IPS DF 19.7 (cell line): ENCODE measurements at regions not wholly inside any gene's neighbourhood (a gene's known extent, or its start where the extent isn't known, plus 50 kb on each side); places are given as distances from the start of the nearest gene placed in this dataset.
"Not testable (repeated sequence)": the region's sequence is repeated elsewhere in the genome, so short reads cannot be mapped to it uniquely, and the experiment has no call there.

Experiments
- DNase-seq: peaks from one replicate; pipeline ENCODE4 v3.0.0-alpha.2; 2013; ENCODE audit warnings: low read depth, low spot score

DNA sequence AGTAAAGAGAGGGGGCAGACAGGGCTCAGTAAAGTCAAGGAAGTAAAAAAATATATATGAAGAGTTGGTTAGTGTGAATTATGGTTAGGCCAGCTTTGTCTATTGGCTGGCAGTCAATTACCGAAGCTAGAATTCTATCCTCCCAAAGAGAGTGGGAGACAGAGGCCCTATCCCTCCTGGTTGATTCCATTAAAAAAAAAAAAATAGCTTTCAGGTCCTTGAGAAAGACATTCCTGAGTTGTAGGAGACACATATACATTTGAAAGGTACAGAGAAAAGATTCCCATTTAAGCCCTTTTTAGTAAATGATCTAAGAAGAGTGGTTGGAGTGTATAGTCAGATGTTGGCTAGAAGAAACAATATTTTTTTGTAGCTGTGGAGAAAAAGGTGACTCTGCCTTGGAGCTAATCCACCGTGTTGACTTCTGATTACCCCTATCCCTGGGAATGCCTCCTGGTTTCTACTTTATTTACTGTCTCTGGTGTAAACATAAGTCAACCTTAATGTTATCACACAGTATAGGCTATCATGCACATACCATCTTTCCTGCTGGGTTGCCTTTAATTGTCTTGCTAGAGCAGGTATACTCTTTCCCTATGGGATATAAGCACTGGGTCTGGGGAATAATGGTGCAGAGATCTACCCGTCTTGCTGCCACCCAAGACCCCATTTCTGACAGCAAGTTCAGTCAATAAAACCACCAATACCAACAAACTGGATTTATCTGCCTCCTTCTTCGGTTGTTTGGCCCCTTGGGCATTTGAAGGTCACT is 859.9 kb upstream of the ATXN7L3B start:
- DNase-seq: no peak

DNA sequence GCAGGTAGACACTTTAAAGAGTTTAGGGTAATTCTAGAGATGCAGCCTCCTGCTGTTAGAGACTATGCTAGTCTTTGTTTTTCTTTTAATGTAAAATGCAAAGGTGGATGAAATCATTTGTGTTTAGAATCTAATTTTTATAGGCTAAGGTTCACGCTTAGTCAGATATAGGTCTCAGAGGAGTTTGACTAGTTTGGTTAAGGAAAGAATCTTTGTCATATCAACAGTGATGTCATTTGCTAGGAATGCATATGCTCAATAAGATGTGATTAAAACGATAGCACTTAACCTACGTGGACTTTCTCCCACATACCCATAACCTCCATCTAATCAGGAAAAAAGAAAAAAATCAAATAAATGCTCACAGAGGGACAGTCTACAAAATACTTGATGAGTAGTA is 859.3 kb upstream of the ATXN7L3B start:
- no peak for DNase-seq

DNA sequence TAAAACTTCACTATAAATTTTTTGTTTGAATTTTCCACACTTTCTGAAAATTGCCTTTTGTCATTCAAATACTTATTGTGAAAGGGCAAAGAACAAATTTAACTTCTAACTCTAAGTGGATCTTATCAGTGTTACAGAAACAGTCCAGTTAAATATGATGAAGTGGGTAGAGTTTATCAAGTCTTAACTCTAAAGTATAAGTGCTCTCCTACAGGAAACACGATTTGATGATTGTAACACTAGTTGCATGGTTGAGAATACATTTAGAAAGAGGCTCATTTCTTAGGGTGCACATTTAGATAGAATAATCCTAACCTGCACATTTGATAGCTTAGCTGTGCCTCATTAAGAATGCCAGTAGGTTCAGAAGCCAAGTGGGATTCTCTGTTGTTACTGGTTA is 838.3 kb upstream of the ATXN7L3B start:
- no peak for DNase-seq

DNA sequence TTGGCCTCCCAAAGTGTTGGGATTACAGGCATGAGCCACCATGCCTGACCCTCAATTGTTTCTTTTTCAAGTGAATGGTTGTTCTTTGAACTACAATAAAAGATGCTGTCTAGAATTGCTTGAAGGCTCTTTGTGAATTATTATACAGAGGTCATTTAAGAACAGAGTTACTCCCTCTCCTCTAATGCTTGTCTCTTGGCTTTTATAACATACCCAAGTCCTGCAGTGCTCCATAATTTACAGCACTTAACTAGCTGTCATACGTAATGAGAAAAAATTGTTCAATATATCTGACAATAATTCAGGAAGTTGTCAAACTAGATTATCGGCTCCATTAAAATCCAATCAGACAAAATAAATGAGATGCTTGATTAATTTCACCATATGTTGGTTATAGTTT is 823.0 kb upstream of the ATXN7L3B start:
- DNase-seq: no peak

- DNase-seq: not testable (repeated sequence)
Observed at GRCh38 chr12:73716143-73716542, 821.5 kb upstream of the ATXN7L3B start.

GRCh38 chr12:73719223-73719622 is 818.4 kb upstream of the ATXN7L3B start:
- DNase-seq: no peak

GRCh38 chr12:73726881-73727280 is 810.8 kb upstream of the ATXN7L3B start:
- DNase-seq: no peak

DNA sequence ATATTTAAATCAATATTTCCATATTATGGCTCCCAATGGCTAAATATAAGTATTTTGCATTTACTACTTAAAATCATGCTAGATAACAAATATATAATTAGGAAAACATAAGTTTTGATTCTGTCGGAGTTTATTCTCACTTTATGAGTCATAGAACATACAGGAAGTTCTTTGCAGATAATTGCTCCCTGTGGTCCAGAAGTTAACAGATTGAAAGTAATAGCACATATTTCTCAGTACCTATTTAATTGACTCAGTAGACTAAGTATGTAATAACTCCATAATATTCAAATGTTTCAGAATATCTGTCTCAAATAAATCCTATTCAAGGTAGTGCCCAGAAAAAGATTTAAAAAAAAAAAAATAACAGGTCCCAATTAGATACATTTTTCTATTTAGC is 806.0 kb upstream of the ATXN7L3B start:
- DNase-seq: no peak

DNA sequence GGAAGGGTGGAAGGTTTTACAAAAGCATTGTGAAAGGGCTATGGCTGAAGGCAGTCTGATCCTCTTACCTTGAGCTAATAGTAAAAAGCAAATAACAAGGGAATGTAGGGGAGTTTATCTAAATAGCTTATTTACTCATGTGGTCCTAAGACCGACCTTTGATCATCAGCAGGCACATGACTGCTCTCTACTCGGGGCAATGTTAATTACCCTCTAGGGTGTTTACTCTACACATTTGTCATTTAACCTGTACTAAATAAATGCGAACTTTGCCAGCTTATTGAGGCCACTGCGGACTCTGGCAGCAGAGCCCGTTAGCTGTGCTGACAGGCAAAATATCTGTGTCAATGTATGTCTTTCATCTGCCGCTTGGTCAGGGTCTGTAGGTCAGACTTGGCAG is 768.3 kb upstream of the ATXN7L3B start:
- DNase-seq: no peak

DNA sequence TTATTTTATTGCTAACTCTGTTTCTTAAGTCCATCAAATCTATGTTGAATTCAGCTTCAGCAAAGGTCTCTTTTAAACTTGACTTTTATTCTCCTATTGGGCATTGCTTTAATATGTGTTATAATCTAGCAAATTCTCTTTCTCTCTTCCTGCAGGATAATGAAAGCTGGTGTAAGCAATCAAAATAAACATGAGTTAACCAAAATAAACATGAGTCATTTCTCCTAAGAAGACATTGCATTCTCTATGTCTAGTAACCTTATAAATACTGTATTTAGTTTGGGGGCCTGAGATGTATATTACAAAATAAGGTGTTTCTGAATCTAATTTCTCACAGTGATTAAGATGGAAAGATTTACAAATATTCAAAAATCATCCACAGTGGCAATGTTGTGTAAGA is 739.1 kb upstream of the ATXN7L3B start:
- no peak for DNase-seq

GRCh38 chr12:73815072-73815645 is 722.5 kb upstream of the ATXN7L3B start:
- DNase-seq: no peak

DNA sequence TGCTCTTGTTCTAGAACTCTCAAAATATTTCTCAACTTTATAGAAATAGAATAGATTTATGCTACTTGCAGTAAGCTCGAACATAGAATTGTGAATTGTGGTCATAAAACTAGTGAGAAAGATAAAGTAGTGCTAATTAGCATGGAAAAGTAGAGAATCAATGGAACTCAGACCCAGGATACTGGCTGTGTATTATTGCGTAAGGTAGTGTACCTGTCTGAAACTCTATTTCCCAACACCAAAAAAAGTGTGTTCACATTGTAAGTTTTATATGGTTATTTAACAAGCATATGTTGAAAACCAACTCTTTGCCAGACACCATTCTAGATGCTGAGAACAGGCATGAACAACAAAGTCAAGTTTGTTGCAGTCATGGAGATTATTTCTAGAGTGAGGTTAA is 720.5 kb upstream of the ATXN7L3B start:
- no peak for DNase-seq

- DNase-seq: no peak
Observed at GRCh38 chr12:73833746-73834145, 703.9 kb upstream of the ATXN7L3B start.

GRCh38 chr12:73841963-73842362 is 695.7 kb upstream of the ATXN7L3B start:
- DNase-seq: no peak

GRCh38 chr12:73863546-73863945 is 674.1 kb upstream of the ATXN7L3B start:
- no peak for DNase-seq

GRCh38 chr12:73867147-73867546 is 670.5 kb upstream of the ATXN7L3B start:
- no peak for DNase-seq

DNA sequence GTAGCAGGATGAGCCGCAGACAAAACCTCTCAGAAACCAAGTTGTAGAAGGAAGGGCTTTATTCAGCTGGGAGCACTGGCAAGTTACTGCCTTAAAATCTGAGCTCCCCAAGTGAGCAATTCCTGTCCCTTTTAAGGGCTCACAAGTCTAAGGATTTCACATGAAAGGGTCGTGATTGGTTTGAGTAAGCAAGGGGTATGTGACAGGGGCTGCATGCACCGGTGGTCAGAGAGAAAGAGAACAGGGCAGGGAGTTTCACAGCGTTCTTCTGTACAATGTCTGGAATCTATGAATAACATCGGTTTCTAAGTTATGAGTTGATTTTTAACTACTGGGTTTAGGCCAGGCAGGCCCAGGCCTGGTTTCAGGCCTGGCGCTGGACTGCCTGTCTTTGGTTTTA is 660.3 kb upstream of the ATXN7L3B start:
- DNase-seq: not testable (repeated sequence)

DNA sequence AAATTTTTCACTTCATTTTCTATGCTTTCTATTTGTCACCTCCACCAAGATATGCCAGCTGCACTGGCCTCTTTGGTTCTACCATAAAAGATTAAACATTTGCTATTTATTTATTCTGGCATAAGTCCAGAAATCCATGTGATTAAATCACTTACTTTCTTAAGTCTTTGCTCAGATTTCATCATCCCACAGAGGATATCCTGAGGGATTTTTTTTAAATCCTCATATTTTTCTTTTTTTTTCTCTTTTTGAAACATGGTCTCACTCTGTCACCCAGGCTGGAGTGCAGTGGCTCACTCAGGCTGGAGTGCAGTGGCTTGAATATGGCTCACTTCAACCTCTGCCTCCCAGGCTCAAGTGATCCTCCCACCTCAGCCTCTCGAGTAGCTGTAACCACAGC is 645.4 kb upstream of the ATXN7L3B start:
- no peak for DNase-seq

DNA sequence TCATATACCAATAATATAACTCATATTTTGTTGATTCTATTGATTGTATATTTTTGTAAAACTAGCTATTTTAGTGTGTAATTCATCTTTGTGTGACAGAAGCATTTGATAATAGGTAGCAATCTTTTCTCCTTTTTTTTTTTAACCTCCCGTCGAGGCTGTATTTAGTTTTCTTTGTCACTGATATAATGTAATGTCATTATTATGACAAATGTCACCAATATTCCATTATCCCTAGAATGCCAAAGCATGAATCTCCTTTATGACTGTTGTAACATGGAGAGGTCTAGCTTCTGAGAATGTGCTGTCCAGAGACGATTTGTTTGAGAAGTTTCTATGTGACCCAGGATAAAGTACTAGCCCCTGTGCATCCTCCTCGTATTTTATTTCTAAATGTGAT is 639.0 kb upstream of the ATXN7L3B start:
- no peak for DNase-seq

DNA sequence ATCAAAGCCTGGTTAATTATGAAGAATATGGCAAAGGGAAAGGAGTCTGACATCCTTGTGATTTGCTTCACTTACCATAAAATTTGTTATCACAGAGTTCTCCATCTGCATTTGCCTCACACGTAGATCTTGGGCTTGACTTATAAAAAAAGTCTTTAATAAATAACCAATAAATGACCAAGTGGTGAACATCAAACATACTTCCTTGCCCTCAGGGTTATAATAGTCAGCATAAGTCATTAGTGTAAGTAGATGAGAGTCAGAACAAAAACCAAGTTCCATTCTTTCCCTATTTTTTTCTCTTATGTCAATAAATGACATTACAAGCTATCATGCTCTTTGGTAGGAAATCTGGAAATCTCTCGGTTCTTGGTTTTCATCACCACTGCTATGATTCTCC is 635.4 kb upstream of the ATXN7L3B start:
- DNase-seq: no peak

DNA sequence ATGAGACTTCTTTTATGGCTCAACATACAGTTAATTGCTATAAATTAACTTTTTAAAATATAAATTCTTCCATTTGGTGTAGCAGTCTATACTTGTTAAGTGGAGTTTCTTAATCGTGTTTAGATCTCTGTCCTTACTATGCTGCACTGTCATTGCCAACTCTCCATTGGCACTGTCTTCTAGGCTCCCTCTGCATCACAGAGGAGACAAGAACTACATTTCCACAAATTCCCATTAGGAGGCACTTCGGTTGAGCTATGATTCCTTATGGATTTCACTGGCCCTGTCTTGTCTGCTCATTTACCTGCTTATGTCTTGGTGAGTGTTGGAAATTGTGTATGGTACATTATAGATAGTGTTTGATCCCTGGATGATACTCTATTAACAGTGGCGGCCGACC is 630.9 kb upstream of the ATXN7L3B start:
- DNase-seq: no peak

GRCh38 chr12:73935817-73936216 is 601.8 kb upstream of the ATXN7L3B start:
- DNase-seq: peak; percentile 3

- no peak for DNase-seq
Observed at GRCh38 chr12:73947326-73948026, 590.2 kb upstream of the ATXN7L3B start.
